GM11168 (cell line): ENCODE measurements at regions not wholly inside any gene's neighbourhood (a gene's known extent, or its start where the extent isn't known, plus 50 kb on each side); places are given as distances from the start of the nearest gene placed in this dataset.

Experiments used
- in situ Hi-C: fragments of 300-500 bp; cut with MboI; formaldehyde crosslinking; loops from one replicate; pipeline ENCODE4 v1.12.0; 2022; ENCODE audit warnings: low sequenced_read_pairs; ENCODE audit not compliant: unreplicated experiment

DNA sequence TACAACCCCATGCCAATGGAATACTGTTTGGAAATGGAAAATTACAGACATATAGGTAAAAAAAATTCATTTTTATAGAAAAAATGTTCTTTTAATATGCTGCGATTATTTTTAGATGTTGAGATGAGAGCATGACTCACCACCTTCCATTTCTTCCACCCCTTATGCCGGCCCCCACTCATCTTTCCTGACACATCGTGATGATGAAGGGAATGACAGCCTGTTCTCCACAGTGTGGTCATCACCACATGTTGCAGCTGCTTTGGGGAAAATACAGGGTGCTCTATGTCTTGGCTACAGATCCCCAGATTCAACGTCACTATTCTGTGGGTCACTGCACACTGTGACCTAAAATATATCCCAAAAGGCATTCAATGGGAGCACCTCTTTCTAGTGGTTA is 916.2 kb downstream of the METTL15 start:
- in situ Hi-C loops = no loop called here

DNA sequence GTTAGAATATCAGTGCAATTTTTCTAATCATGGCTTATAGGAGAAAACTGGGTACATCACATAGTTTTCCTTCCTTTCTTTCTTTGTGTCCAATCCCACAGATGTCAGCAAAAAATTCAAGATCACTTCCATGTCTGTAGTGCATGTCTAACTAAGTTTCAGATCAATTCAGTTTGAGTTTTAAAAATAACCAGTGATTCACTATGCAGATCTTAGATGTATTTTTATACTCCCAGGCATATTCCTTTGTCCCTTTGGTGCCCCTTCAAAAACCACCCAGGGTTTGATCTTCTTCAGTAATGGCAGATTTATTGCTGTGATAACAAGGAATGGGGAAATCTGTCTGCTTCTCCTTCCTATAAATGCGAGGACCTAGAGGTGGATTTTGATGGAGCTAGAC is 915.6 kb downstream of the METTL15 start:
- in situ Hi-C loops = no loop called here

- in situ Hi-C loops = no loop called here
Measured at GRCh38 chr11:29022676-29023075, 914.5 kb downstream of the METTL15 start.

DNA sequence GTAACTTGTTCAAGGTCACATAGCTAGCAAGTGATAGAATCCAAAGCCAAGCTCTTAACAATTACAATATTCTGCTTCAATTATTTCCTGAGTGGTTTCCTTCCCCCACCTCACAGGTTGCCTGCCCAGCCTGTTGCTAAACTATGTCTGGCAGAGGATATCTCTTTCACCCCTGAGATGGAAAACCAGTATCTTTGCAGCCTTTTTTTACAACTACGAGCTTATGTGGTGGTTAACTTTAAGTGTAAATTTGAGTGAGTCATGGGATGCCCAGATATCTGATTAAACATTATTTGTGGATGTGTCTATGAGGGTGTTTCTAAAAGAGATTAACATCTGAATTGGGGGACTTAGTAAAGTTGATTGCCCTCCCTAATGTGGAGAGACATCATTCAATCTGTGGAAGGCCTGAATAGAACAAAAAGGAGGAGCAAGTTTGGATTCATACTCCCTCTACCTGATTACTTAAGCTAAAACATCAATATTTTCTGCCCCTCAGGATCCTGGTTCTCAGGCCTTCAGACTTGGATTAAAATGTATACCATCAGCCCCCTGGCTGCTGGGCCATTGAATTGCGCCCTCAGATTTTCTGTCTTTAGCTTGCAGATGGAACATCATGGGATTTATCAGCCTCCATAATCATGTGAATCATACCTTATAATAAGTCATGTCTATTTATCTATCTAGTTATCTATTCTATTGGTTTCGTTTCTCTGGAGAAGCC is 911.9 kb downstream of the METTL15 start:
- in situ Hi-C loops = no loop called here

- in situ Hi-C loops = no loop called here
Measured at GRCh38 chr11:29018631-29019030, 910.4 kb downstream of the METTL15 start.

- in situ Hi-C loops = no loop called here
Measured at GRCh38 chr11:29017941-29018340, 909.8 kb downstream of the METTL15 start.

DNA sequence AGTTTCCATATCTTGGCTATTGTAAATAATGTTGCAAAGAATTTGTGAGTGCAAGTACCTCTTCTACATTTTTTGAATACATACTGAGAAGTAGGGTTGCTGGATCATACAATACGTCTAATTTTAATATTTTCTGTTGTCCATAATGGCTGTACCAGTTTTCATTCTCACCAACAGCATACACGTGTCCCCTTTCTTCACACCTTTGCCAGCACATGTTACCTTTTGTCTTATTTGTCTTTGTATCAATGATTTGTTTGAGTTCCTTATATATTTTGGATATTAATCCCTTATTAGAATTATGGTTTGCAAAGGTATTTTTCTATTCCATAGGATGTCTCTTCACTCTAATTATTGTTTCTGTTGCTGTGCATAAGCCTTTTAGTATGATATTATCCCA is 904.3 kb downstream of the METTL15 start:
- in situ Hi-C loops = no loop called here

- in situ Hi-C loops = no loop called here
Measured at GRCh38 chr11:29009426-29009825, 901.2 kb downstream of the METTL15 start.

DNA sequence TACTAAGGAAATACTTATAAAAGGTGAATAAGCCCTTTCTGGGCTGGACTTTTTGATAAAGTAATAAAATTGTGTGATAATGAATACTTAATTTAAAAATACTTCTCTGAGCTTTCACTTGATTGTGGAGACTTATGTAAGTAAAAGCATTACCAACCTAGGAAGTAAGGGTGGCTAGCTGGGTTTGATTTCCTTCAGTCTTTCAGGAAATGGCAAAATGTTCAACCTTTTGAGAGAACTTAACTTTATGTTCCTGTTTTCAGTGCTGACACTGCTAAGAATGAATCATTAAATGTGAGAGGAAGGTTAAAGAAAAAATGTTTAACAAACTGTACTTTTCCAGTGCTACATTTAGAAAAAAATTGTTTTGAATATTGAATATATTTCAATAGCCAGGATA is 900.3 kb downstream of the METTL15 start:
- in situ Hi-C loops = no loop called here

DNA sequence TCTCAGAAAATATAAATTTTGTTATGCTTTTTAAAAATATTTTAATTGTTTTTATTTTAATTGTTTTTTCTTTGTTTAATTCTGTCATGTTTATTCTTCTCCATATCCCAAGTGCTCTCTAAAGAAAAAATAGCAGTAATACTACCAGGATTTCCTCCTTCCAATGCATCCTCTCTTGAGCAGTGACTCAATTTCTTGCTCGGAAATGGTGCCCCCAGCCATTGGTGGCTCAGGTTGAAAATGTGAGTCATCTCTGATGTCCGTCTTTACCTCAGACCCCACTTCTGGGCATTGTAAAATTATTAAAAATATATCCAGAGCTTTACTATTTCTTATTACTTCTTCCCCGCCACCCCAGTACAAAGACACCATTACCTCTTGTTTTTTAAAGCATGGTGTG is 898.5 kb downstream of the METTL15 start:
- in situ Hi-C loops = no loop called here

- in situ Hi-C loops = no loop called here
Measured at GRCh38 chr11:29005401-29005980, 897.3 kb downstream of the METTL15 start.

DNA sequence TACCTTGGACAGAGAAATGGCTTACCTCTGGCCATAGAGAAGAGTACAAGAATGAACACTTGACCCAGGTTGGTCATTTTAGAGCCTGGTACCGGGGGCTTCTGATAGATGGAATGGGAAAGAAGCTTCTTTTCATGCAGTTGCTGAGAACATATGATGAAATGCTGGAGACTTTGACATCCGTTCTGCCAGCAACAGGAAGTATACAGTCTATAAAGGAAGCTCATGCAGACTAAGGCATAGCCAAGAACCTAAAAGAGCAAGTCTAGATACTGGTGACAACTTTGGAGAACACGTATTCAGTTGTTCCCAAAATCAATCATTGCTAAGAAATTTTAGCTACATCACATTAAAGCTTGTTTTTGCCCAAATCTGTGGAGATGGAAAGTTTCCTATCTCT is 894.6 kb downstream of the METTL15 start:
- in situ Hi-C loops = no loop called here

DNA sequence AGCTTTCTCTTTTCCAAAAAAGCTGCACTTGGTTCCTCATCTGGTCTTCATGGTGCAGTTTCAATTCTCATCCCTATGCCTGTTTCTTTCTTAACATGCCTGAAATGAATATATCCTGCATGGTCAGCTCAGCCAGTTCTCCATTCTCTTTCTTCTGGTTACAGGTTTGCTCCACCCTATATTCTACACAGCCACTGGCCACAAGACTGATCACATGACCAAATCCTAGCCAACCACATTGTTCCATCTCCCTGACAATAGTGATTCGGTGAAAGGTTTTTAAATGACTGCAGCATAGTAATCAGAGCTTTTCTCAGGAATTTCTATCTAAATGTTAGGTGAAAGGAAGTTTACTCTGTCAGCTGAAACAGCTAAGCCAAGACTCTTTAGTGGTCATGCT is 891.4 kb downstream of the METTL15 start:
- in situ Hi-C loops = no loop called here

DNA sequence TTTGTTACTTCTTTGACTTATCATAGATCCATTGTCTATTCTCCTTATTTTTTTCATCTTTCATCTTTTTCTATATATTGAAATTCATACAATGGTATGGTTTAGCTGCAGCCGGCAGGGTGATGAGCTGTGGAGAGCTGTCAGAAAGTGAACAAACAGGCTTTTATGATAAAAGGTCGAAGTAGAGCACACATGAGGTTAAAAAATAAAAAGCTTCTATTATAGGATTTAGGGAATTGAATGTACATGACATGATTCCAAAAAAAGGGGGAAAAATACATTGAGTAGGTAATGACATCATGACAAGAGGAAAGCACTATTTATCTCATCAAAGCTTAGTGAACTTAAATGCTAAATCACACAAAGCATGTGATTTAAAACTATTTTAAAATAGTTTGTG is 884.8 kb downstream of the METTL15 start:
- in situ Hi-C loops = no loop called here

DNA sequence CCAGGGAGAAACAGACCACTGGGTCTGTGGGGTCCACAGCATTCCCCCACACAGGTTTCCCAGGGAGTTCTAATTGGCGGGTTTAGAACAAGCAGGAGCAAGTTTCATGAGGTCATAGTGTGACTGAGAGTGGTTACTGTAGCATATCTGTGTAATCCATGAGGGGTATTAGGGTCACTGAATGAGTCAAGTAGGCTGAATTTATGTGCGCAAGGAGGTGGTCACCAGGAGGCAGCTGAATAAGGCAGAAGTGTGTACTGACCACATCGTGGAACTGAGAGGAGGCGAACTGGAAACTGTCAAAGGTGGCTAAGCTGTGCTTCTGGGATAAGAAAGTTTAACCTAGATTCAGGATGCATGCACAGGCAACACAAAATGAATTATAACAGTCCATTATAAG is 876.0 kb downstream of the METTL15 start:
- in situ Hi-C loops = no loop called here

- in situ Hi-C loops = no loop called here
Measured at GRCh38 chr11:28983780-28984179, 875.6 kb downstream of the METTL15 start.

GRCh38 chr11:28981381-28981780 is 873.2 kb downstream of the METTL15 start:
- in situ Hi-C loops = no loop called here

DNA sequence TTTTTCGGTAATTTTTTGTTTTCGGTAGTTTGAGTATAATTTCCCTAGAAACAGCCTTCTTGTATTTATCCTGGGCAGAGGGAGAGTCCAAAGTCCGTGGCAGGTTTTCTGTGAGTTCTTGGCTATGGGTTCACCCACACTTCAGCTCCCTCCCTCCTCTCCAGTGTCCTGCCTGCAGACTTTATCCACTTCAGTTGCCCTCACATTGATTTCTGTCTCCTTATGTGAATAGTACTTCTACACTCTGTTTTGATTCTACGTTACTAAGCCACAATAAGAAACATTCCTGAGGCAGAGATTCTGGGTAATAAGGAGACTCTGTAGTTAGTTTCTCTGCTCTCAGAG is 868.6 kb downstream of the METTL15 start:
- in situ Hi-C loops = no loop called here

- in situ Hi-C loops = no loop called here
Measured at GRCh38 chr11:28976012-28976800, 868.0 kb downstream of the METTL15 start.

DNA sequence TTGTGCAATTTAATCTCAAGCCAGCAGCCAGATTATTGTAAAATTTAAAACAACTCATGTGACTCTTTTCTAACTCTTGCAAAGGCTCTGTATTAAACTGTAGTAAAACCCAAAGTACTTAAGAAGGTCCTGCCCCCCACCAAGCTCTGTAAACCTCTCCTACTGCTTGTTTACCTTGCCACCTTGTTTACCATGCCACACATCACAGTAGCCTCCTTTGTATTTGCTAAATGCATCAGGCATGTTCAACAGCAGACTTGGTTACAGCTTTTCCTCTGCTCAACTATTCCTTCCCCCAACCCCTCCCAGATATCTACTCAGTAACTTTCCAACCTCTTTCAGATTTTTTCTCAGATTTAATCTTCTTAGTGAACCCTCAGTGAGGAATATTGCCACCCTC is 861.6 kb downstream of the METTL15 start:
- in situ Hi-C loops = no loop called here

DNA sequence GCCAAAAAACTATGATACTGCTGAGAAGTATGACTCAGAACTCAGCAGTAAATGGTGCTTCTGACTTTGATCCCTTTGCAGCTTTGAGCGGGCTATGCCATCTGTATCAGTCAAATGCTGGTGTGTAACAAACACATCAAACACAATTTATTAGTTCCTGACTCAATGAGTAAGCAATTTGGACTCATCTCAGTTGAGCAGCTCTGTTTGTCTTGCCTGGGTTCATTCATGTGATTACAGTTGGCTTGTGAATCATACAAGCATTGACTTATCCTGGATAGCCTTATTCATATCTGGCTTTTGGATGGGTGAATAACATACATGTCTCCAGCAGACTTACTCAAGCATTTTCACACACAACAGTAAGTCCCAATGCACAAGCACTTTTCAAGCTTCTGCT is 858.8 kb downstream of the METTL15 start:
- in situ Hi-C loops = no loop called here

- in situ Hi-C loops = no loop called here
Measured at GRCh38 chr11:28965819-28966218, 857.6 kb downstream of the METTL15 start.
